Activated naive CD8-positive, alpha-beta T cell (primary cell): ENCODE measurements at regions not wholly inside any gene's neighbourhood (a gene's known extent, or its start where the extent isn't known, plus 50 kb on each side); places are given as distances from the start of the nearest gene placed in this dataset.

Experiments
- H3K27ac Mint-ChIP-seq: one replicate; pipeline ENCODE4 v1.8.0; 2021; ENCODE audit warnings: mixed read lengths
- H3K27me3 Mint-ChIP-seq: one replicate; pipeline ENCODE4 v1.8.0; 2021; ENCODE audit warnings: mixed read lengths
- H3K36me3 Mint-ChIP-seq: one replicate; pipeline ENCODE4 v1.8.0; 2021; ENCODE audit warnings: mixed read lengths
- H3K4me1 Mint-ChIP-seq: one replicate; pipeline ENCODE4 v1.8.0; 2021; ENCODE audit warnings: low read depth, mixed read lengths
- H3K4me3 Mint-ChIP-seq: one replicate; pipeline ENCODE4 v1.8.0; 2021; ENCODE audit warnings: mild to moderate bottlenecking, mixed read lengths
- H3K9me3 Mint-ChIP-seq: one replicate; pipeline ENCODE4 v1.8.0; 2021; ENCODE audit warnings: low read depth, mixed read lengths

DNA sequence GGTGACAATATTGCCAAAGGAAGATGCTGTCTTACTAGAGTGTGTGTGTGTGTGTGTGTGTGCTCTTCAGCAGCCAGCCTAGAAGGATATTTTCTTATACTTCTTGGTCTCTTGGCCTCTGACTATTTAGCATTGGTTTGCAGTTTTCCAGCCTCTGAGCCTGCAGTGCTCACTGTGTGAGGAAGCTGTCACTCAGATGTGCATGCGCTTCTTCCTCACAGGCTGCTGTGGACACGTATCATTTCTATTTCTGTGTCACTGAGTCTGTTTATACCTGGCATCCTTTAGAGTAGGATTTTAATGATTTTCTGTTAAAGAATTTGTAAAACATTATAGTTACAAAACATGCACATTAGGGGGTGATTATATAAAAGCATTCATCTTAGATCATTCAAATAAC, 83.3 kb downstream of the ALDH8A1 start:
- H3K27ac Mint-ChIP-seq: no peak overlapping the region
- H3K9me3 Mint-ChIP-seq: no peaks in the 10 kb centered on the region
- no peaks in the 10 kb centered on the region for H3K27me3 Mint-ChIP-seq
- peaks cover 8% of the 10 kb centered on the region for H3K4me1 Mint-ChIP-seq
- H3K36me3 Mint-ChIP-seq: no peaks in the 10 kb centered on the region
- H3K4me3 Mint-ChIP-seq: no peak overlapping the region

DNA sequence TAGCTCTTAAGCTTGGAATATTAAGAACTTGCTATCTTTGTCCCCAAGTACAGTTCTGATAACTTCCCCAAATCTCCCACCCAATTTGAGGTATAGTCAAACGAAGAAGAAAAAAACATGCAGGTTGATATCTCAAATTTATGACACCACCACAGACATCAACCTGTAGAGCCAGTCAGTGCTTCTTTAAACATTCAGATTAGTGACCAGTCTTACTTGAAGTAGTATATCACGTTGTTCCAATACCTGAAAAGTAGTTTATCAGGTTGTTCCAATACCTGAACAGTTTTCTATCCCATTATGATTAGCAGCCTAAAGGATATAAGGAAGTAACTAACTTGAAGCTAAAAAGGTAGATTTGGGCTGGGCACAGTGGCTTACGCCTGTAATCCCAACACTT, 85.3 kb downstream of the ALDH8A1 start:
- Mint-ChIP-seq H3K36me3 (no peaks in the 10 kb centered on the region), H3K4me3 (no peak overlapping the region), H3K9me3 (no peaks in the 10 kb centered on the region), H3K27ac (no peak overlapping the region), H3K4me1 (no peaks in the 10 kb centered on the region), H3K27me3 (no peaks in the 10 kb centered on the region)

DNA sequence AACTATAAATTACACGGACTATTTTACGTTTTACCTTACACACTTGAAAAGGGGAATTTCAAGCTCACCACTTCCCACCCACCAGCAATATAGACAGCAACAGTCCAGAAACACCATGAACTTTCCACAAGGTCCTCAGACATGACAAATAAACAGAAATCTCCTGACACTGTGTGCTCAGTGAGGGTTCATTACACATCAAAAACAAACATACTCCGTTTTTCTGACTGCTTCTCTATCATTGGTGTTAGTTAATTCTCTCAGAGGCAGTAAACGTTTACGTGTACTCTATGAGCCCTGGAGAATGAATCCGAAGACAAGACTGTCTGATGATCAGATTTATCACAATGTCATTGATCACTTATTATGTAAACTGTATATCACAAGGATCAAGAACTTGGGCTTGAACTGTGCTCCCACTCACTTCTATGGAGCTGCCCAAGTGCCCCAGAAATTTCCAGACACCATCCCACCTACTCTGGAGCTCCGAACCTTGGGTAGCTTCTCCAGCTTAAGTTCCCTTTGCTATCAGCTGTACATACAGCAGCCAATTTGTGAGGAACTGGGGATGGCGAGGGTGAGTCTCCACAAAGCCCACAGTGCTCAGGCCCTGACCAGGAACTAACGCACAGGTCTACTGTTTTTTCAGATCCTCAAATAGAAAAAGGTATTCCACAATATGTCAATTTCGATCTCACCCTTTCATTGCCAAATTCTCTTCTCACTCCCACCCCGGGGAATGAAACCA, 86.0 kb downstream of the ALDH8A1 start:
- Mint-ChIP-seq H3K4me3 (no peak overlapping the region), H3K27ac (no peak overlapping the region), H3K36me3 (no peaks in the 10 kb centered on the region), H3K9me3 (no peaks in the 10 kb centered on the region), H3K4me1 (no peaks in the 10 kb centered on the region), H3K27me3 (no peaks in the 10 kb centered on the region)

DNA sequence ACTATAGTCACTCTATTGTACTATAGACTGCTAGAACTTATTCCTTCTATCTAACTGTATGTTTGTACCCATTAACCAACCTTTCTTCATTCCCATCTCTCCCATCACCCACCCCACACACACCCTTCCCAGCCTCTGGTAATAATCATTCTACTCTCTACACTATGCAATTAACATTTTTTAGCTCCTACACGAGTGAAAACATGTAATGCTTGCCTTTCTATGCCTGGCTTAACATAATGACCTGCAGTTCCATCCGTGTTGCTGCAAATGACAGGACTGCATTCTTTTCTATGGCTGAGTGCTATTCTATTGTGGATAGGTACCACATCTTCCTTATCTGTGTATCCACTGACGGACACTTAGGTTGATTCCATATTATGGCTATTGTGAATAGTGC, 95.5 kb downstream of the ALDH8A1 start:
- H3K27me3 Mint-ChIP-seq: no peaks in the 10 kb centered on the region
- no peak overlapping the region for H3K27ac Mint-ChIP-seq
- no peaks in the 10 kb centered on the region for H3K9me3 Mint-ChIP-seq

DNA sequence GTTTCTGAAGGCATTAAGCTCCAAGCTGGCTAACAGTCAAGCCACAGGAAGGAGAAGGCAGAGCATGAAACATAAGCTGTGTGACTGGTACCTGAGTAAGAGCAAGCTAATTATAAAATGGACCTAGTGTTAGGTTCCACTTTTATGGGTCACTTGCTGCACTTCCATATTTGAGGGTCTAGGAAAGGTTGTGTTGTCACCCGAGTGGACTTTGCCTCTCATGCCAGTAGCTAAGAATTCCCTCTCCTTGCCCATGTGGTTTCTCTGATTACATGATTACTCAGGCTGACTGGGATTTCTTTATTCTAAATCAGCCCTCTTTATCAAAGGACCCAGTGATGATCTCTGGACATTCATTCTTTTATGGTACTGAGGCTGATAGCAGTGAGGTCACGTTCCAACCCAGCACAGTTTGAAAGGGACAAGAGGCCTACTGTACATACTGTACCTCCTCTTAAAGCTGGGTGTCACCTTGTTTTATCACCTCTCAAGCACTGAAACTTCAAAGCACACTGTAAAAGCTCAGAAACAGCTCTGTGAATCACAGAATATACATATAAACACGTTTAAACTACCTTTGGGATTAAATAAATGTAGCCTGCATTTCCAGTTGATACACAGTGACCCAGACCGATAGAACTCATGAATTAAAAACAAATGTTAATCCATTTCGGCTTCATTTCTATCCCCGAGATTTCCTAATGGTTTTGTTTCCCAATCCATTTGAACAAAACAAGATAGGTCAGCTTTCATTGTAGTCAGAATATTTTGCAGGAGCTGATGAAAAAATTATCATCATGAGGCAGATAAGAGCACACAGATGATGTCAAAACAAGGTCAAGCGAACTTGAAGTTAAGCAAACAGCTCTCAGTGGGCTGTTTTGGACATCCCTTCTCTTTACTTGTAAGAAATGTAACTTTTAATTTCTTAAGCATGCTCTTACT, 96.5 kb downstream of the ALDH8A1 start:
- H3K4me3 Mint-ChIP-seq: no peak overlapping the region
- no peaks in the 10 kb centered on the region for H3K4me1 Mint-ChIP-seq
- H3K27ac Mint-ChIP-seq: no peak overlapping the region
- no peaks in the 10 kb centered on the region for H3K9me3 Mint-ChIP-seq
- H3K36me3 Mint-ChIP-seq: no peaks in the 10 kb centered on the region
- no peaks in the 10 kb centered on the region for H3K27me3 Mint-ChIP-seq

More for the DNA sequence above, 95.5 kb downstream of the ALDH8A1 start:
- H3K4me3 Mint-ChIP-seq: no peak overlapping the region
- H3K4me1 Mint-ChIP-seq: no peaks in the 10 kb centered on the region
- H3K36me3 Mint-ChIP-seq: no peaks in the 10 kb centered on the region

DNA sequence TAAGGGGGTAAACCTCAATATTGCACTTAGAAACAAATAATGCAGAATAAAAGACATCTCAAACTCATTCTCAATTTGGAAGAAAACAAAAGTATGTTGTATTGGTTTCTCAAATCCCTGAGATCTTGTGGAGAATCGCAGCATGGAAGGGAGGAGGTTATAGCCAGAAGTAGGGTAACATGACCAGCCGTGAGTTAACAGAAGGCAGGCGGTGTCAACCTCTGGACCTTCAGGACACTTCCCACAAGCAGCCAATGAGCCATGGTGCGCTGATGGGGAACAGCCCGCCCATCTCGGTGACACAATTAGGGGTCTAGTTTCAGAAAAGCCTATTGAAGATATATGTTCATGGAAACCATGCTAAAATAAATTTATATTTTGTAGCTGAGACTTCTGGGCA, 98.4 kb downstream of the ALDH8A1 start:
- Mint-ChIP-seq H3K4me1 (no peaks in the 10 kb centered on the region), H3K36me3 (no peaks in the 10 kb centered on the region), H3K27ac (no peak overlapping the region), H3K4me3 (no peak overlapping the region), H3K9me3 (no peaks in the 10 kb centered on the region), H3K27me3 (no peaks in the 10 kb centered on the region)

DNA sequence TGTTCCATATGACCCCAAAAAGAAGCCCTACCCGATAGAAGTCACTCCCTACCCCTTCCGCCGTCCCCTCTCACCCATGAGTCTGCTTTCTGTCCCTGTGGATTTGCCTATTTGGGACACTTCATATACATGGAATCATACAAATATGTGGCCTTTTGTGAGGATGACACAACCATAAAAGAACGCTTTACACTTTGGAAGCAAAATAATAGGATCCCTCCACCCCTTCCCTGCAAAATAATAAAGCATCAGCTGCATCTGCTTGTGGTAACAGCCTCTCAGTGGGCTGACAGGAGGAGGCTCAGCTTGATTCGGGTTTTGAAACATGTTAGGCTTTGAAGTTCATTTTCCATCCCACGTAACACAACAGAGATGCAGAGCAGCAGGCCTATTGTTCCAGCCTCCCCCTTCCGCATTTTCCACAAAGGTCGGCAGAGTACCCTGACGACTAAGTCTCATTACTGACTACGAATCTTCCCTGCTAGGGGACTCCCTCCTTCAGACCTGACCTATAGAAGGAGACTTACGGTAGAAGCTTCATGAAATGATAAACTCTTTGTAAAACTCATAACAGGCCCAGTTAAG, 99.1 kb downstream of the ALDH8A1 start:
- Mint-ChIP-seq H3K27ac (no peak overlapping the region), H3K36me3 (no peaks in the 10 kb centered on the region), H3K27me3 (no peaks in the 10 kb centered on the region), H3K9me3 (no peaks in the 10 kb centered on the region), H3K4me3 (no peak overlapping the region), H3K4me1 (no peaks in the 10 kb centered on the region)

- H3K36me3 Mint-ChIP-seq: no peaks in the 10 kb centered on the region
- H3K27ac Mint-ChIP-seq: no peak overlapping the region
- no peak overlapping the region for H3K4me3 Mint-ChIP-seq
These were observed 99.9 kb downstream of the ALDH8A1 start for GRCh38 chr6:134849920-134850447.

GRCh38 chr6:134848076-134848475, 101.8 kb downstream of the ALDH8A1 start:
- Mint-ChIP-seq H3K36me3 (no peaks in the 10 kb centered on the region), H3K27me3 (no peaks in the 10 kb centered on the region), H3K4me1 (no peaks in the 10 kb centered on the region), H3K4me3 (no peak overlapping the region), H3K27ac (no peak overlapping the region), H3K9me3 (no peaks in the 10 kb centered on the region)

More at GRCh38 chr6:134849920-134850447, 99.9 kb downstream of the ALDH8A1 start:
- H3K4me1 Mint-ChIP-seq: no peaks in the 10 kb centered on the region
- no peaks in the 10 kb centered on the region for H3K27me3 Mint-ChIP-seq
- H3K9me3 Mint-ChIP-seq: no peaks in the 10 kb centered on the region

DNA sequence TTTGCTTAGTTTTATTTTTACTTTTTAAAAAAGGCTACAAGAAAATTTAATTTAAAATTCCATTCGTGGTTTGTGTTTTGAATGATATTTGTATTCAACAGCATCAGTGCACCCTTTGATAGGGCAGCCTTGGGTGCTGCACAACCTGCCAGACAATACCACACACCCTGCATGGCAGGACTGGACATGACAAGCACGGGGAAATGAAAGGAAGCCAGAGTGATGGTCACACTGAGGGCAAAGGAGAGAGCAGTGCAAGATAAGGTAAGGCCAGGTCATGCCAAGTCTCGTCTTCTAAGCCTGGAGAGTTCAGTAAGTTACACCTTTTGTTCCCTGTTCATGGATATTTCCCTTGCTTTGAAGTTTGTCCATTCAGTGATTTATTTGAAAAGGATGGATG, 103.0 kb downstream of the ALDH8A1 start:
- Mint-ChIP-seq H3K4me3 (no peak overlapping the region), H3K36me3 (no peaks in the 10 kb centered on the region), H3K27ac (no peak overlapping the region), H3K27me3 (peaks cover 2% of the 10 kb centered on the region), H3K9me3 (no peaks in the 10 kb centered on the region), H3K4me1 (no peaks in the 10 kb centered on the region)

DNA sequence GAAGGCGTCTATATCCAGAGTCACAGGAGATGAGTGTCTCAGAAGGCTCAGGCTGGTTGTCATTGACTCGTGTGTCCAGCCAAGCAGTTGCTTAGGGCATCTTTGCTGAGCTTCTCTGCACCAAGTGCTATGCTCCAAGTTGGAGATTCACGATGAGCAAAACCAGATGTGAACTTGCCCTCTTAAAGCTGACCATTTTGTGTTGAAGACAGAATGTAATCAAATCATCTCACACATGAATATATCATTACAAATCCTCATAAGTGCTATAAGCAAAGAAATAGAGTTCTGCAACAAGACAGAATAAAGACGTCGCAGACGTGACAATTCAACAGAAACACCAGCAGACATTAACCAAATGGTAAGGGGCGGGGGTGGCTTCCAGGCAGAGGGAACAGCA, 103.9 kb downstream of the ALDH8A1 start:
- Mint-ChIP-seq H3K27me3 (peaks cover 2% of the 10 kb centered on the region), H3K27ac (no peak overlapping the region), H3K4me3 (no peak overlapping the region), H3K9me3 (no peaks in the 10 kb centered on the region), H3K36me3 (no peaks in the 10 kb centered on the region), H3K4me1 (no peaks in the 10 kb centered on the region)

DNA sequence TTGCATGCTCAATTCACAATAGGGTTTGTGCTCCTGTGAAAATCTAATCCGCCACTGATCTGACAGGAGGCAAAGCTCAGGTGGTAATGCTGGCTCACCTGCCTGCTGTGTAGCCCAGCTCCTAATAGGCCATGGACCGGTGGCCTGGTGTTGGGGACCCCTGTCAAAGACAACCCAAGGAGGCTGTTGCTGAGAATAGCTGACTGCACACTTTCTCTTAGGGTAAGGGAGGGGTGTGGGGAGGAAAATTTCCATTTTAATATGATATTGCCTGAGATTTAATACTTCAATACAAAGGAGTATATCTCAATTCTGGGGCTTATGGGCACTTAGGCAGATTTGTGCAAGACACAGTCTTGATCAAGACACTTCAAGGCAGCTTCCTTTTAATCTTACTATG, 105.8 kb downstream of the ALDH8A1 start:
- H3K4me3 Mint-ChIP-seq: no peak overlapping the region
- no peak overlapping the region for H3K27ac Mint-ChIP-seq
- H3K4me1 Mint-ChIP-seq: no peaks in the 10 kb centered on the region
- H3K27me3 Mint-ChIP-seq: peaks cover 2% of the 10 kb centered on the region
- no peaks in the 10 kb centered on the region for H3K9me3 Mint-ChIP-seq
- no peaks in the 10 kb centered on the region for H3K36me3 Mint-ChIP-seq

GRCh38 chr6:134840086-134840867, 109.6 kb downstream of the ALDH8A1 start:
- Mint-ChIP-seq H3K4me1 (no peaks in the 10 kb centered on the region), H3K27me3 (peaks cover 2% of the 10 kb centered on the region), H3K36me3 (no peaks in the 10 kb centered on the region), H3K27ac (no peak overlapping the region), H3K9me3 (no peaks in the 10 kb centered on the region), H3K4me3 (no peak overlapping the region)

DNA sequence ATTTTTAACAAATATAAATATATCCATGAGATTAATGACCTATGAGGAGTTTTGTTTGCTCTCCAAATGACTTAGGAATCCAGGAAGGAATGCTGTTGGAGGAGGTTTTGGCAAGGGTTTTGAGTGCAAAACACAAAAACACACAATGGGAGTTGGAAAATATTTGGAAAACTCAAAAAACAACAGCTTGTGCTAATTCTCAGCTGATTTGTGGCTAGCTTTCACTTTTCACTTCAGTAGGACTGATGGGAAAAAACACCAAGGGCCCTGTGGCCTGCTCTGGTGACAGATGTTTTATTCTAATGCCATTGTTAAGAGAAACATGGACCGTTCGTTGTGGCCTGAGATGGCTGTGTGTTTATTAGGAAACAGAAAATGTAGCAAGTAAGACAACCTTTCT, 113.9 kb downstream of the ALDH8A1 start:
- H3K27me3 Mint-ChIP-seq: no peaks in the 10 kb centered on the region

More for the DNA sequence above, 113.9 kb downstream of the ALDH8A1 start:
- Mint-ChIP-seq H3K4me3 (no peak overlapping the region), H3K36me3 (no peaks in the 10 kb centered on the region), H3K9me3 (no peaks in the 10 kb centered on the region), H3K27ac (no peak overlapping the region), H3K4me1 (no peaks in the 10 kb centered on the region)
